Astrocyte of the cerebellum (primary cell): ENCODE measurements at regions not wholly inside any gene's neighbourhood (a gene's known extent, or its start where the extent isn't known, plus 50 kb on each side); places are given as distances from the start of the nearest gene placed in this dataset.

Experiments
- DNase-seq: peaks from one replicate; pipeline ENCODE4 v3.0.0-alpha.2; 2011; ENCODE audit warnings: low read depth
- H3K4me3 ChIP-seq: 2 replicates; pipeline ENCODE4 v1.5.1; 2011; ENCODE audit warnings: mild to moderate bottlenecking, low read depth, low read length, moderate library complexity
- CTCF ChIP-seq: IDR thresholded peaks from 2 replicates; pipeline ENCODE4 v1.5.1; 2012; ENCODE audit warnings: low read length, low read depth, moderate library complexity, mild to moderate bottlenecking; ENCODE audit errors: missing control alignments
- in situ Hi-C: cut with HindIII; loops from 2 replicates; pipeline ENCODE4 v1.10.0; 2017; ENCODE audit warnings: low sequenced_read_pairs

GRCh38 chr11:113577356-113578032 lies 102.3 kb upstream of the DRD2 start:
- no peak overlapping the region for H3K4me3 ChIP-seq
- in situ Hi-C loops, result no loop called here
- no peak for TF ChIP-seq CTCF
- no peak for DNase-seq

GRCh38 chr11:113574586-113574985 lies 99.4 kb upstream of the DRD2 start:
- in situ Hi-C loops, result no loop called here

GRCh38 chr11:113574171-113574570 lies 99.0 kb upstream of the DRD2 start:
- no peak for DNase-seq
- in situ Hi-C loops, result no loop called here
- no peak overlapping the region for H3K4me3 ChIP-seq
- TF ChIP-seq CTCF, result no peak

More at GRCh38 chr11:113574586-113574985, 99.4 kb upstream of the DRD2 start:
- no peak for DNase-seq
- no peak for TF ChIP-seq CTCF
- H3K4me3 ChIP-seq, result no peak overlapping the region

GRCh38 chr11:113572136-113572735 lies 97.0 kb upstream of the DRD2 start:
- TF ChIP-seq CTCF, result no peak
- H3K4me3 ChIP-seq, result no peak overlapping the region
- in situ Hi-C loops, result no loop called here
- DNase-seq, result no peak

- no peak for TF ChIP-seq CTCF
- no peak for DNase-seq
- in situ Hi-C loops, result no loop called here
These were observed 96.3 kb upstream of the DRD2 start for GRCh38 chr11:113571531-113571930.

GRCh38 chr11:113570906-113571305 lies 95.7 kb upstream of the DRD2 start:
- TF ChIP-seq CTCF, result no peak
- no peak overlapping the region for H3K4me3 ChIP-seq
- no peak for DNase-seq
- in situ Hi-C loops, result no loop called here

More at GRCh38 chr11:113571531-113571930, 96.3 kb upstream of the DRD2 start:
- no peak overlapping the region for H3K4me3 ChIP-seq
